ENCODE measurements at regions not wholly inside any gene's neighbourhood (a gene's known extent, or its start where the extent isn't known, plus 50 kb on each side); places are given as distances from the start of the nearest gene placed in this dataset.

DNA sequence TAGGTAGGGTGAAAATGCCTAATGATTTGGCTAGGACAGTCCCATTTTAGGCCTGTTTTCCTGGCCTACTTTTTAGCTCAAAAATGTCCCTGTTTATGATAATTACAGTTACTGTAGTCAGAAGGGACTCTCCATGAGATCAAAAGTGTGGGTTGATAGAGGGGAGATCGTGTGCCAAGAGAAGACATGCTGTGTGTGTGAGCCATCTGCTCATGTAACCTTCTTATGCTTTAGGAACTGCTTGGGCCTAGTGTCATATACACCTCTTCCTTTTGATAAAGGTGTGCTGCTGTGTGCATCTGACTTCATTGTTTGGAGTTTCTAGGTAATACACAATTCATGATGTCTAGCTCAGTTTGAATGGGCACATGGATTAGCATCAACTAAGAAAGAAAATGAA lies 786.5 kb downstream of the PDCD6IP start:
- no peak for TF ChIP-seq EZH2 (IDR thresholded peaks at IDR 0.05; ENCODE audit: low read depth)
- TF ChIP-seq, protein P1, sequence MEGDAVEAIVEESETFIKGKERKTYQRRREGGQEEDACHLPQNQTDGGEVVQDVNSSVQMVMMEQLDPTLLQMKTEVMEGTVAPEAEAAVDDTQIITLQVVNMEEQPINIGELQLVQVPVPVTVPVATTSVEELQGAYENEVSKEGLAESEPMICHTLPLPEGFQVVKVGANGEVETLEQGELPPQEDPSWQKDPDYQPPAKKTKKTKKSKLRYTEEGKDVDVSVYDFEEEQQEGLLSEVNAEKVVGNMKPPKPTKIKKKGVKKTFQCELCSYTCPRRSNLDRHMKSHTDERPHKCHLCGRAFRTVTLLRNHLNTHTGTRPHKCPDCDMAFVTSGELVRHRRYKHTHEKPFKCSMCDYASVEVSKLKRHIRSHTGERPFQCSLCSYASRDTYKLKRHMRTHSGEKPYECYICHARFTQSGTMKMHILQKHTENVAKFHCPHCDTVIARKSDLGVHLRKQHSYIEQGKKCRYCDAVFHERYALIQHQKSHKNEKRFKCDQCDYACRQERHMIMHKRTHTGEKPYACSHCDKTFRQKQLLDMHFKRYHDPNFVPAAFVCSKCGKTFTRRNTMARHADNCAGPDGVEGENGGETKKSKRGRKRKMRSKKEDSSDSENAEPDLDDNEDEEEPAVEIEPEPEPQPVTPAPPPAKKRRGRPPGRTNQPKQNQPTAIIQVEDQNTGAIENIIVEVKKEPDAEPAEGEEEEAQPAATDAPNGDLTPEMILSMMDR (conservative IDR thresholded peaks at IDR 0.05): no peak
